ENCODE measurements at regions not wholly inside any gene's neighbourhood (a gene's known extent, or its start where the extent isn't known, plus 50 kb on each side); places are given as distances from the start of the nearest gene placed in this dataset.

DNA sequence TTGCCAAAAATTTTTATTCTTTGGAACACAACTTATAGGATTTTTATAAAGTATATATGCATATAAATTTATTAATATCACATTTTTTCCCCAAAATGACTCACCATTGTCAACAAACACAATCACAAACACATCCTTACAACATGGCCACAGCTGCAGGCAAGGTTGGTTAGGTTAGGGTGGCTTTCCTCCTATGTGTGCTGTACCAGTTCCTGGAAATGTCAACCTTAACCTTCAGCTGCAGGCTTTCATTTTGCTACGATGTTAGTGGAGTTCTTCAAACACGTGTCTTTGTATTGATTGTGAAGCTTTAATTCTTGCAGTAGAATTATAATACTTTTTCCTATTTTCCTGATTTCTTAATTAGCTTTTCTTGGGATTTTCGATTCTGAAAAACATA is 185.8 kb downstream of the PTEN start:
- BruUV-seq (replicated peaks) = no TSS peak
- no peak for DNase-seq (ENCODE audit: low read depth, low spot score)
- ATAC-seq = no peak
- Histone ChIP-seq H3K4me1 (ENCODE audit: control insufficient read depth, insufficient read depth, low read length) (no peaks in the 10 kb centered on the region), H3K27me3 (replicated peaks in 1 of 2; ENCODE audit: control insufficient read depth in 2 of 2, insufficient read depth in 2 of 2, low read length in 1 of 2) (no peaks in the 10 kb centered on the region), H3K4me3 (no peak overlapping the region), H3K9ac (ENCODE audit: control insufficient read depth, insufficient read depth, low read length) (no peak overlapping the region), H3K4me2 (ENCODE audit: control insufficient read depth, insufficient read depth) (no peak overlapping the region), H3K79me2 (ENCODE audit: control insufficient read depth, insufficient read depth, low read length) (no peaks in the 10 kb centered on the region), H3K9me3 (replicated peaks; ENCODE audit: control insufficient read depth, insufficient read depth, low read length) (no peaks in the 10 kb centered on the region; the same call in 2 of the 3 replicates), H4K20me1 (ENCODE audit: control insufficient read depth, insufficient read depth) (no peaks in the 10 kb centered on the region), H2AFZ (ENCODE audit: control insufficient read depth, low read depth, low read length) (no peak overlapping the region), H3K27ac (ENCODE audit: control insufficient read depth, insufficient read depth) (no peak overlapping the region), H3K36me3 (ENCODE audit: control insufficient read depth in 2 of 2, insufficient read depth in 2 of 2, low read length in 1 of 2) (no peaks in the 10 kb centered on the region)
- ChIA-PET CTCF (interaction anchor here (0.6 kb wide), 1 partner anchor 98 kb away, joined by 3 read pairs; no protein-coding TSS in a partner anchor), SMC1A (ENCODE audit: uncharacterized antibody, unreplicated experiment) (interaction anchor here (0.7 to 1.5 kb wide), 3 partner anchors 10 to 22 kb away, joined by 3 read pairs; no protein-coding TSS in a partner anchor), POLR2A (no interaction called here), RAD21 (ENCODE audit: unreplicated experiment) (interaction anchor here (0.7 to 1.3 kb wide), 3 partner anchors 21 to 187 kb away, joined by 3 read pairs; no protein-coding TSS in a partner anchor)
- 59% methylated on average over 3 of the region's 3 CpGs for WGBS (ENCODE audit: insufficient coverage, insufficient replicate concordance, low lambda C conversion rate, missing lambda C conversion rate)
- intact Hi-C loops (cut with micrococcal nuclease; ENCODE audit: unreplicated experiment) (loop anchor here (5.0 kb wide), 1 partner anchor 52 kb away; no protein-coding TSS in a partner anchor), in situ Hi-C loops (cut with MboI) (no loop called here)
- no peak for TF ChIP-seq MEF2B (IDR thresholded peaks at IDR 0.05; ENCODE audit: partially characterized antibody, poor library complexity, severe bottlenecking)
- no peak for FAIRE-seq

GRCh38 chr10:88057720-88058119 is 194.3 kb downstream of the PTEN start:
- no peaks in the 10 kb centered on the region for H3K36me3 ChIP-seq (ENCODE audit: control insufficient read depth in 2 of 2, insufficient read depth in 2 of 2, low read length in 1 of 2)
- H3K9ac ChIP-seq (ENCODE audit: control insufficient read depth, insufficient read depth, low read length) = no peak overlapping the region
- in situ Hi-C loops (cut with MboI) = no loop called here
- H3K9me3 ChIP-seq (replicated peaks; ENCODE audit: control insufficient read depth, insufficient read depth, low read length) = no peaks in the 10 kb centered on the region
- ChIA-PET RAD21 (ENCODE audit: unreplicated experiment) (no interaction called here), SMC1A (ENCODE audit: uncharacterized antibody, unreplicated experiment) (interaction anchor here (2.6 kb wide), 1 partner anchor 11 kb away, joined by 9 read pairs; no protein-coding TSS in a partner anchor), POLR2A (no interaction called here), CTCF (interaction anchor here (1.4 kb wide), 1 partner anchor 11 kb away, joined by 3 read pairs; no protein-coding TSS in a partner anchor)
- no peak overlapping the region for H3K4me2 ChIP-seq (ENCODE audit: control insufficient read depth, insufficient read depth)
- TF ChIP-seq POLR2A (IDR thresholded peaks at IDR 0.05; ENCODE audit: low read depth, low read length) = no peak
- TF ChIP-seq NFYB (IDR thresholded peaks at IDR 0.05; ENCODE audit: insufficient read depth, low read depth, low read length) = peak; percentile 73
- H3K27ac ChIP-seq (ENCODE audit: control insufficient read depth, insufficient read depth) = no peak overlapping the region
- H3K4me3 ChIP-seq = no peak overlapping the region
- no peaks in the 10 kb centered on the region for H3K27me3 ChIP-seq (replicated peaks in 1 of 2; ENCODE audit: control insufficient read depth in 2 of 2, insufficient read depth in 2 of 2, low read length in 1 of 2)
- peaks cover 18% of the 10 kb centered on the region for H3K4me1 ChIP-seq (ENCODE audit: control insufficient read depth, insufficient read depth, low read length)
- no TSS peak for BruUV-seq (replicated peaks)
- no peak for DNase-seq (ENCODE audit: low read depth, low spot score)
- no peaks in the 10 kb centered on the region for H3K79me2 ChIP-seq (ENCODE audit: control insufficient read depth, insufficient read depth, low read length)
- intact Hi-C loops (cut with micrococcal nuclease; ENCODE audit: unreplicated experiment) = no loop called here
- no peak for ATAC-seq
- 100% methylated on average over 1 of the region's 1 CpG for WGBS (ENCODE audit: insufficient coverage, insufficient replicate concordance, low lambda C conversion rate, missing lambda C conversion rate)
- no peaks in the 10 kb centered on the region for H4K20me1 ChIP-seq (ENCODE audit: control insufficient read depth, insufficient read depth)
- H2AFZ ChIP-seq (ENCODE audit: control insufficient read depth, low read depth, low read length) = no peak overlapping the region
- no peak for FAIRE-seq

All from GM12878 (cell line).